HG03460 (cell line): ENCODE measurements at regions not wholly inside any gene's neighbourhood (a gene's known extent, or its start where the extent isn't known, plus 50 kb on each side); places are given as distances from the start of the nearest gene placed in this dataset.
"Not testable (repeated sequence)": the region's sequence is repeated elsewhere in the genome, so short reads cannot be mapped to it uniquely, and the experiment has no call there.

ENCODE experiments used
- ATAC-seq: cut with Tn5 transposase; IDR thresholded peaks from one replicate; pipeline ENCODE4 v1.9.1; 2021; ENCODE audit not compliant: unreplicated experiment

- ATAC-seq = no peak
Measured at GRCh38 chr16:59597269-59597668, 863.2 kb upstream of the GOT2 start.

DNA sequence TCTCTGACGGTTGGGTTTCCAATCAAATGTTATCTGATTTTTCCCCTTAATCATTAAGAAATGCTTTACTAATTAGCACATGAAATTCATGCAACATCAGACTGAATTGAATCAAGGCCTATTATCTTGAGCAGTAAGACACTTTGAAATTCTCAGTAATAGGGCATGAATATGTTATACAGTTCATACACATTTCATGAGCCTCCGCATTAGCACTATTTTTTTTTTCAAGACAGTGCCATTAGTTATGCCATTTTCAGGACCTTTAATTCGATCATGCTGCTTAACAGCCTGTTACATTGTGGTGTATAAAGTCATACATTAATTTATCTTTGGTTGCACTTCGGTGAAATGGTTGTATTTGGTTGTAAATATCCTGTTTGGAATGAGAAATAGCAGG is 862.6 kb upstream of the GOT2 start:
- no peak for ATAC-seq

DNA sequence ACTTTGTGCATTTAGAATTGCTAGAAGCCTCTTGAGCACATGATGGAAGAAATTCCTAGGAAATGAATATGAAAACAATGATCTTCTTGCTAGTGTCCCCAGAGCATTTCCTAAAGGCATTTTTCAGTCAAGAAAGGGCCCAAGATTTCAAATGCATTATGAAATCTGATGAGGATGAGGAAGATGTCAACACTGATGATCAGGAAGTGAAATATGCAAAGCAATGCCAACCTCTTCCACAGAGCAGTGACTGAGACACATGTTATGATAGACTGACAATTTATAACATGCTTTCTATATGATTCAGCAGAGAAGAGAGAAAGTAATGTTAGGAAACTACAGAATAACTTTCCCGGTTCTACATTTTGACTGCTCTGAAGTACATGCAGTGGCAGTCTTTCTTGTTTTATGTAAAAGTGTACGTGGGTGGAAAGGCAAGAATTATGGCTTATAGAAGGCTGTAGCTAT is 859.1 kb upstream of the GOT2 start:
- no peak for ATAC-seq

GRCh38 chr16:59591480-59591879 is 857.4 kb upstream of the GOT2 start:
- no peak for ATAC-seq

DNA sequence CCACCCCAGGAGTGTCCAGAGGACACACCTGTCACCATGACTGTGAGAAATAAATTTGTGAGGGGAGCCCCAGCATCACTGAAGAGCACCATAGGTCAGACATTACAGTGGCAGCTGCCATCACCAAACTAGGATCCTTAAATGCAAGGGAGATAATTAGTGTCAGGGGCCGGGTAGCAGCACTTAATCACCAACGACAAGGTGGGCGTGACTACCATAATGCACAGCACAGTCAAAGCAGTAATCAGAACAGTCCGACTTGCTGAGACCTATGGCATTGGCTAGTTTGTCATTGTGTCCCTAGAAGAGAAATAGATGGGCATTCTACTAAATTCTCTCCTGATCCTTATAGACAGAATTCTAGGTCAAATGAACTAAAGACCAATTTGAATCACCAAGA is 856.7 kb upstream of the GOT2 start:
- ATAC-seq = no peak

- ATAC-seq = no peak
Measured at GRCh38 chr16:59586331-59586730, 852.2 kb upstream of the GOT2 start.

GRCh38 chr16:59574296-59574695 is 840.2 kb upstream of the GOT2 start:
- no peak for ATAC-seq

DNA sequence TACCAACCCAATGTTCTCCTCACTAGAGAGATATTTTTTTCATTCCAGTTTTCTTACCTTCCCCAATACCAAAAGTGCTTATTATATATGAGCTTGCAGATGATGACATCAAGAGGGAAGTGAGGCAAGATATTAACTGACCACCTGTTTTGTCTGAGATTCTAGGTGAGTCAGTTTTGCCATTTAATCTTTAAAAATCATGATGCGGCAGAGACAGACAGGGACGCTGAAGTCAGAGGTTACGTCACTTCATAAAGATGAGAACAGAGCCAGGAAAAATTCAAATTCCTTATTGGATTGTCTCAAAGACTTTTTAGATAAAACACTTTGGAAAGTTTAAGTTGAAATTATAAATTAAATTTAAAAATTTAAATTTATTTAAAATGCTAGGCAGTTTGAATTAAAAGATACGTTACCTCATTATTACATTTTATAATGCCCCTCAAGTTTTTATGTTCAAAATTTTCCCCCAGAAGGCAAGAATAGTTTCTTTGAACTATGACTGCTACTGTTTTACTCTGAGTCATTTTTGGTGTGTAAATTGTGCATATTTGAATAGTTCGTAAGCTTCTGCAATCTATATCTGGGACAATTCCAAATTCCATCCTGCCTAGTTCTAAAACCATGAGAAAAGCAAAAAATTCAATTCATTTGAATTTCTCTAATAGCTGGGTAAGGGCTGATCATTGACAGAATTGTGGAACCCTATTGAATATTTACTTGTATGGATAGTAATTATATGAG is 839.6 kb upstream of the GOT2 start:
- ATAC-seq = no peak

DNA sequence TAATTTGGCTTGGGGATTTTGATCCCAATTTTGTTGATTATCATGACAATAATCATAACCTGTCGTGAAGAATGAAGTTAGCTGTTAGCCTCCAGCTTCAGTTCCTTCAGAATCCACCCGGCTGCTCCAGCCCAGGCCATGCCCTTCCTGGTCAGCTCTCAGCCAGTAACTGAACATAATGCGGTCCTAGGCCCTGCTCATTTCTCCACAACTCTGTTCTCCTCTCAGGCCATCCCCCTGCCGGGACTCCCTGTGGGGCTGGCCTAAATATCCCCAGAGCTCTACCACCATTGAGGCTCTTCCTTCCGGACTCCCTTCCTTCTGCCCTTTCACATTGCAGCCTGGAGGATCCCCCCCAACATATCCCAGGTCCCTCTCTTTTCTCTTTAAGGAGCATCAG is 833.4 kb upstream of the GOT2 start:
- ATAC-seq = no peak

DNA sequence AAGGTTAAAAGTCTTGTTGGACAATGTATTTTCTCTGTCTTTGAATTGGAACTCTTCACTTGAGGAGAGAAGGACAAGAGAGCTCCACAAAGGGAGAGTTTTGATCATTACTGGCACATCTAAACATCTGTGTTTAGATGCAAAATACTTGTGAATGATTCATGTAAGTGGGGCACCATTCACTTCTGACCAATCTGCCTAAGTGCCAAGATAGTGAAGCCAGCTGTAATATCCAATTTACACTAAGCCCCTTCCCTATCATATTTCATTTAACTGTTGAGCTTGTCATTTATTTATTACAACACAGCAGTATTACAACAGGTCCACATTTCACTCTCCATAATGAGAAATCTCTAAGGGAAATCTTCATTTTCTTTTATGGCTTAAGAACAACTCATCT is 832.3 kb upstream of the GOT2 start:
- ATAC-seq = no peak

GRCh38 chr16:59558679-59559078 is 824.6 kb upstream of the GOT2 start:
- ATAC-seq = no peak

GRCh38 chr16:59552164-59552563 is 818.0 kb upstream of the GOT2 start:
- no peak for ATAC-seq

GRCh38 chr16:59545721-59546120 is 811.6 kb upstream of the GOT2 start:
- no peak for ATAC-seq

- ATAC-seq = no peak
Measured at GRCh38 chr16:59543641-59544040, 809.5 kb upstream of the GOT2 start.

GRCh38 chr16:59540621-59541020 is 806.5 kb upstream of the GOT2 start:
- ATAC-seq = no peak

DNA sequence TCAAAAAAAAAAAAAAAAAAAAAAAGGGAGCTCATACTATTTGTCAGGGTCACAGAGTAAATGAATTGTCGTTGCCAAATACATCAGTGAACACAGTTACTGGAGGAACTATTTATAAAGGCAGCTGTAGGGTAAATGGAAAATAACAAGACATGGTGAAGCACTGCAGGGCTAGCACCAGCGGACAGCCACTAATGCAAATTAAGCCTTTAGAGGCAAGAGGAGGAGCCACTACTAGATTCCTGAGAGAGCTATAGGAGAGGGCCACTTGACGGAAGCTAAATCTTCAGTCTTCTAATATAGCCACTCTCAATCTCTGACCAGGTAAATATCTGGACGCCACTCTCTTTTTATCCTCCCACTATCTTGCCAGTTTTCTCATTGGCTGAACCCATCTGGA is 801.2 kb upstream of the GOT2 start:
- no peak for ATAC-seq

- no peak for ATAC-seq
Measured at GRCh38 chr16:59527206-59527997, 793.3 kb upstream of the GOT2 start.

- ATAC-seq = no peak
Measured at GRCh38 chr16:59522826-59523225, 788.7 kb upstream of the GOT2 start.

DNA sequence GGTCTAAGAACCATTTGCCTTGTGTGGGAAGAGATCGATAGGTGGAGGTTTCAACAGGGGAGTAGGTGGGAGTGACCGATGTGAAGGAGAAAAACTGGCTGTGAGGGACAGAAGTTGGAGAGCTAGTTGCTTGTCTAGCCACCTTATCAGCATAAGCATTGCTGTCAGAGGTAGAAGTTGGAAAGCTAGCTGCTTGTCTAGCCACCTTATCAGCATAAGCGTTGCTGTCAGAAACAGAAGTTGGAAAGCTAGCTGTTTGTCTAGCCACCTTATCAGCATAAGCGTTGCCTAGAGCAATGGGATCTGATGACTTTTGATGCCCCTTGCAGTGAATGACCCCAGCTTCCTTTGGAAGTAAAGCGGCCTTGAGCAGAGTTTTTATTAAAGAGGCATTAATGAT is 784.6 kb upstream of the GOT2 start:
- not testable (repeated sequence) for ATAC-seq

- ATAC-seq = no peak
Measured at GRCh38 chr16:59514651-59515050, 780.5 kb upstream of the GOT2 start.

GRCh38 chr16:59510008-59510424 is 775.9 kb upstream of the GOT2 start:
- ATAC-seq = no peak

- no peak for ATAC-seq
Measured at GRCh38 chr16:59500601-59501000, 766.5 kb upstream of the GOT2 start.
